ENCODE measurements at regions not wholly inside any gene's neighbourhood (a gene's known extent, or its start where the extent isn't known, plus 50 kb on each side); places are given as distances from the start of the nearest gene placed in this dataset.

DNA sequence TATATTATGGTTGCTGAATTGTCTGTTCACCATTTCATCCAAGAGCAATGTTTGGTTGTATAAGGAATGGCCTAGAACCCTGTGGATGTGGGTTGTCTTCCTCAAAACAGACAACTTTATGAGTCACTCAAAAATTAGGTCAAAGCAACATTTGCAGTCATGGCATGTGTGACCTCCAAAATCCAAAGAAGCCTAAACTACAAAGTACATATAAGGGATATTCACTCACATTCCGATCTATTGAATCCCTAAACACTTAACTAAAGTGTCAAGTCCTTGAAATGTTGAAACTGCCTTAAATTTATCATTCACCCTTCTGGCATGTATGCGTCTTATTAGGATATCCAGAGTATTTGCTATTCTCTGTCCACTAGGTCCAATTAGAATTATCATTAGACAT is 491.5 kb downstream of the NUF2 start:
- DNase-seq (ENCODE audit: low spot score), result no peak

DNA sequence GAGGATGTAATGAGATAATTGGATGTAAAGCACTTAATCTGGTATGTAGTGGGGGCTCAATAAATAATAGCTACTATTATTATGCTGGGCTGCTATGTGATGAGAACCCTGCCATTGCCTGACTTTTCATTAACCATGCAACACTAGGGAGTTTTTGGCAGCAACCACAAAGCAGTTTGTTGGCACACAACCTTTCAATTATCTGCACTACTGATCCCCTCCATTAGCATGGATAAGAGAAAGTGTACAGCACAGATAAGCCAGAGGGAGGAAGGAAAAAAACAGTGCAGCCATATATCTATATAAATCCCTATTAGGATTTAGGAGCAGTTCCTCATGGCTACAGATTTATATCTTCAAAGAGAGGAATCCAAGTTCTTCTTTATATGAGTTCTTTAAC is 498.5 kb downstream of the NUF2 start:
- DNase-seq (ENCODE audit: low spot score), result no peak

DNA sequence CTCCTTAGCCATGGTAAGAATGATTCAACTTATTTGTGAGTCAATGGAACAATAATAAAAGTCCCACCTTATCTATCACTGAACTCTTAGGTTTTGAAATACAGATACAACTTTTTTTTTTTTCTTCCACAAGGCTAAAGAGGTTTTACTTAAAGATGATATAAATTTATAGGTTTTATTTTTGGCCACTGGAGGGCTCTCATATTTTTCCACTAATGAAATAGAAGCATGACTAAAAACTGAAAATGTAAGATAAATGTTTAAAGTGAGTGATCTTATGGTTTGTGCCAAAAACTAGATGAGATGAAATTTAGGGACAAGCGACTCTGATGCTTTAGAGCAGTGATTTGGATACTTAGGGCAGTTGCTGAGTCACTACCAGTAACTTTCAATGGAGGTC is 499.0 kb downstream of the NUF2 start:
- DNase-seq (ENCODE audit: low spot score), result no peak

DNA sequence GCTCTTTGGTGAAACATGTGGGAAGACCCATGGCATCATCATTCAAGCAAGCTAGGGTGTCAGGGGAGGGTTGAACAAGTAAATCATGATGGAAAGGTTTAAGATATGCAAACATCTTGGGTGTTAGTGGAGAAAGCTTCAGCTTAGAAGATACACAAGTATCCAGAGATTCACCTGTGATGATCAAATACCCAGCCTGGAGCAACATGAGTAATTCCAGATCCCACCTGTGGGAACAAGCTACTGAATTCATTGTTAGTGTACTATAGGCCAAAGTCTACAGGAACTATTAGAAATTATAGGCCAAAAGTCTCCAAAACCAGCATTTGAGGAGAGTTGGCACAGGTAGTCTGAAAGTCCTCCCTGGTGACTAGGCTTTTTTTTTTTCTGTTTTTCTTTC is 499.9 kb downstream of the NUF2 start:
- no peak for DNase-seq (ENCODE audit: low spot score)

DNA sequence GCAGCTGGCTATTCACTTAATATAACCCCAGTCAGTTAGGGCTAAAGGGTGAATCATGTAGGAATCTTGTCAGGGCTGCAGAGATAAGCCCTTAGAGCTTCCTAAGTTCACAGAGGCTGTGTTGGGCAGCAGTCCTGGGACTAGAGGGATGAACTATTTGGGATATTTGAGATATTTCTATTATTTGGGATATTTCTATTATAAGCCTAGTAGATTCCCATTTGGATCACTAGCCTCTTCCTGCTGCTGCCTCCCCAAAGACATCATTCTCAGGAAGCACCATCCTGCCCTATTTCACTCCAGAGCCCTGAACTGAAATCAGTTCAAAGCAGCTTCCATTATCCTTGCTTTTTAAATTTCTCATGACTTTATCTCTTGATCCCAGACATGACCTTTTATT is 501.3 kb downstream of the NUF2 start:
- DNase-seq (ENCODE audit: low spot score), result no peak

DNA sequence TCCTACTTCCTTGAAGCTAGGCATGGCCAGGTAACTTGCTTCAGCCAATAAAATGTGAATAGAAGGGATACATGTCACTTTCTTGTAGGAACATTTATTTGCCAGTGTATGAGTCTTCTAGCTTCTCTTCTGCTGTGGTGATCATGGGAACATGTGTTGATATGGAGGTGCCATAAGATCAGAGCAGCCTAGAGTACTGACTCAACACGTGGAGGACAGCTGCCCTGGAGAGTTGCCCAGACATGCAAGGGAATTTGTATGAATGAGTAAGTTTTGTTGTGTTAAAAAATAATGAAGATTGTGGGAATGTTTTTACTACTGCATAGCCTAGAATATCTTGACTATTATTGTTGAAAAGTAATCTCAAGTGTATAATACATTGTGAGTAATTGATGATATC is 502.3 kb downstream of the NUF2 start:
- DNase-seq (ENCODE audit: low spot score), result no peak

DNA sequence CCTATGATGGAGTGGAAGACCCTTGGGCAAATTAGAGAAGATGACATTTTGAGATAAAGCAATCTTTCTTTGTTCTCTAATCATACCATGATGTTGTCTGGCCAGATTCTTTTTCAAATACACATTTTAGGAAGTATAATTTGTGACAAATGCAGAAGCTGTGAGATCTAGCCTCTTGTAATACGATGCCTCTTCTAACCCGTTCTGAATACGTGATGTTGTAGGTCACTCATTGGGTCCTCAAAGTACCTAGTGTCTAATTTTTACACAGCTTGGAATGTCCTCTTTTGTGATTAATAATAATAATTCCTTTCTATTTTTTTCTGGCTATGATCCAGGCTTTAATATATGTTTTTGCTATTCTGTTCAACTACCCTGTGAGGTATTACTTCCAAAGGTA is 502.7 kb downstream of the NUF2 start:
- no peak for DNase-seq (ENCODE audit: low spot score)

DNA sequence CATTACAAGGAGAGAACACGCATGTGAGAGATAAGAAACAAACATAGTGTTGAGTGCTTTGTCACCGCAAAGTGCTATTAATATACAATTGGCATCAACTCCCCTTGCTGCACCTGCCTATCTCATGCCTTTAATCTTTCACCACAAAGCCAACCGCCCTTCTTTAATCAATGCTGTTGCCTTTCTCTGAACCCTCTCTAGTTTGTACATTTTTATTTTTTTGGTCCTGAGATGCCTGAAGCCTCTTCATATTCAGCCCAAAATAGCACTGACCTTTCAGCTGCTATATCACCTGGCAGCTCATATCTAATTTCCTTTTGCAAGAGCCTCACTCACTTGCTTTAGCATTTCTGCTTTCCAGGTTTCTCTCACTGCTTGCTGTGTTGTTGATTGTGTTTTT is 504.7 kb downstream of the NUF2 start:
- no peak for DNase-seq (ENCODE audit: low spot score)

DNA sequence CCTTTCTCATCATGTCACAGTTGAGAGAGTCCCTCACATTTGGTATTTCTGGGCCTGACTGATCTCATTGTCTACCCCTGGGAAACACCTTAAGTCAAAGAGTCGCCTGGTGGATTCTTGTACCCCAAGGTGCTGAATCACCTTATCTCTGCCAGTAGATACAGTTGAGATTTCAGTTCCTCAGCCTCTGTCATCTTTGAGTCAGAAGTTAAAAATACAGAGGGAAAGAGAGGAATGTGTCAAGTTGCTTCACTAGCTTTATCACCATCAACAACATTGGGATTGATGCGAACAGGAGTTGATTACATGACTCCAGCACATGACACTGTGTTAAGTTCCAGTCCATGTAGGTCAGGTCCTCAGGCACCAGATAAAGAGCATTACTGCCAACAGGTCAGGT is 513.0 kb downstream of the NUF2 start:
- no peak for DNase-seq (ENCODE audit: low spot score)

DNA sequence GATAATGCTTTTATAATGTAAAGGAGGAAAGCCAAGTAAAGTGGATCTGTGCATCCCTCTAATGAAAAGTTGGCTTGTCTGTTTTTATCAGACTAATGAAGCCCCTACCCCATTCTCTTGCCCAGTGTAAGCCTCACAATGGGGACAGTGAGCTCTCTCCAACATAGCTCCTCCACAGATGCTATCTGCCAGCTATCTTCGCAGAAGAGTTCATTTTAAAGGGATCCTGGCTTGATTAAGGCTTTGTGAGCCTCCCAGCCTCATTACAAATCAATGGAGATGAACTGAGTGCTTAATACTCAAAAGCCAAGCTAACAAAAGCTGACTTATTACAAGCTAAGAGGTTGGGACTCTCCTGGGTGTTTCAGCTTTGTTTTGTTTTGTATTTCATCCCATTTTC is 514.7 kb downstream of the NUF2 start:
- DNase-seq (ENCODE audit: low spot score), result no peak

DNA sequence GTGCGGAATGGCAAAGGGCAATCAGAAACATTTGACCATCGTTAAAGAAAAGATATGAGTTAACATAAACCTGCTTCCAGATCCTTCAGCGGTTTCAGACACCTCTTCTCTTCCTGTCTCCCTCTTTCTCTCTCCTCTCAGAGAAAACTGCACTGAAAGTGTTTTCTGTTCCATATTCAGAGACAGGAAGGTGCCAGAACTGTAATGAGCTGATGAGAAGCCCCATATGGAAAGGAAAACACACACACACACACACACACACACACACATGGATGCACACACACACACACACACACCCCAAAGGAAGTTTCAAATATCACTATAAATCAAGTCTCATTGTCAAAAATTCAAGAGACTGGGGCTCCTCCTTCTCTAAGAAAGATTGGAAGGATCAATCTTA is 515.5 kb downstream of the NUF2 start:
- DNase-seq (ENCODE audit: low spot score), result no peak

DNA sequence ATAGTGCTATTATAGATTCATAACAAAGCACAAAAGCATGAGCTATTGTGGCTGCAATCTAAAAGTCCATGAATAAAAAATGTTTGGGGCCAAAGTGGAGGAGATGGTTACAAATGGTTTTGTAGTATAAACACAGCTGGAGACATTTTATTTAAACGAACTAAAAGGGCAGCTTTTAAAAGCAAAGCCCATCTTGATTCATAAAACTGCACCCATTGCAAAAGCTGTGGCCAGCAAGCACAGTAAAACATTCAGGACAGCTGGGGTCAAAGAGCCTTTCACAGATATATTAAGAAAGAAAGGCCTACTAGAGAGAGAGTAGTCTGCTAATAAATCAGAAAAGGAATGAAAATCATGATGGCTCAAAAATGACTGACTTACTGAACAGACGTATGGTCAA is 520.8 kb downstream of the NUF2 start:
- no peak for DNase-seq (ENCODE audit: low spot score)

DNA sequence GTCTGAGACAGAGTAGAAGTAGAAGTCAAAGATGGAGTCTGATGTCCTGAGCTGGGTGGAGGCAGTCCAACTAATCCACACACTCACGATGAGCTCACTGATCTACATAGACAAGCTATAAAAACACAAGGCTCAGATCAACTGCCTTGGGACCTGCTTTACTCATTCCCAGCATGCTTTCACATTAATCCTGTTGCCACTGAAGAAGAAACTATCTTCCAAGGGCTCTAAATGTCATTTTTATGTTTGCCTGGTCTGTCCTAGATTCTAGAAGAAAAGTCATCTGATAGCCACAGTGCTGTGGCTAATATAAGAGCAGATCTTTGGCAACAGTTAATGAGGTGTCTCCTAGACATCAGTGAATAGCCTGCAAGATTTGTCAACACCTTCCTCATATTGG is 522.7 kb downstream of the NUF2 start:
- DNase-seq (ENCODE audit: low spot score), result no peak

DNA sequence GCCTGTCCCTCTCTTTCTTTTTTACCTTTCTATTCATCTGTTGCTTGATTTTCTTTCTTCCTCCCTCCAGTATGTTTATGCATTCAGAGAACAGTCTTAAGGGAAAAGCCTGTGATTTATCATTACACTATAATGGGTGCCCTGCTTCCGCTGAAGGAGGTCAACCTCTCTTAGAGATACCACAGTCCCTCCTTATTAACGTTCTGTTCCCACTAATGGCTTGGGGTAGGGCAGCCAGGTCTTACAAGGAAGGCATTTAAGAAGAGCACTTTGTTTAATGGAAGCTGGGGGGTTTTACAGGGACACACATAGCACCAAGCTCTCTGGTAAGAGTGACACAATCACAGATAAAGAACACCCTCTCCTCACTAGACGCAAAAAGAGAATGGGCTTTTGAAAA is 523.5 kb downstream of the NUF2 start:
- DNase-seq (ENCODE audit: low spot score), result no peak

DNA sequence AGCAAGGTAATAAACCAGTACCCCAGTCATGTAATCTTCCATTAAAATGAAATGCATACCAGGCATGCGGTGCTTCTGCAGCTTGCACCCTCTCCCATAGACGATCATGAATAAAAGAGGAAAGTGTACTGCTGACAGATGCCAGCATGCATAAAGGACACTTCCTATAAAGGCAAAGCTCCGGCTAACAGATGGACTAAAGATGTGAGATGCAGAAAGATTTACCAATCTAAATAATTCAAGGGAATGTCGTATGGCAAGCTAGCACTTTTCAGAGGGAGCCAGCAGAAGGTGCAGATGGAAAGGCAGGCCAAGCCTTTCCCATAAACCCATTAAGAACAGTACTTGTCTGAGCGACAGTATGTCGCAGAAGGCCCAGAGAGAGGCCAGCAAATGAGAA is 542.0 kb downstream of the NUF2 start:
- DNase-seq (ENCODE audit: low spot score), result no peak

DNA sequence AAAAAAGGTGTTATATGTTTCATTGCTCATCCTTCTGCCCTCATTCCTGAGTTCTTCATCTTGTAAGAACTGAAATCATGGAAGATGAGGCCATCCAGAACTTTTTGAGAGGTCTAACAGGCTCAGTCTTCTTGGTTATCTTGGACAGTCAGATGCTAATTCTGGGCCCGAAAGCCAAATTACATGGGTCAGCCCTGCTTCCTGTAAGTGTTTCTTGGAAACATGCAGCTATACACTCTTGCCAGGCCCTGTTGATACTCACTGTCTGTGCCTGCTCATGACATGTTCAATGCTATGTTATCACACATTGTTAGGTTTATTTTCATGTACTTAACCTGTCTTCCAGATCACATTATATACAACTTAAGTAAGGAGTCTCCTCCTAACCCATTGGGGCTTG is 542.5 kb downstream of the NUF2 start:
- DNase-seq (ENCODE audit: low spot score), result no peak

DNA sequence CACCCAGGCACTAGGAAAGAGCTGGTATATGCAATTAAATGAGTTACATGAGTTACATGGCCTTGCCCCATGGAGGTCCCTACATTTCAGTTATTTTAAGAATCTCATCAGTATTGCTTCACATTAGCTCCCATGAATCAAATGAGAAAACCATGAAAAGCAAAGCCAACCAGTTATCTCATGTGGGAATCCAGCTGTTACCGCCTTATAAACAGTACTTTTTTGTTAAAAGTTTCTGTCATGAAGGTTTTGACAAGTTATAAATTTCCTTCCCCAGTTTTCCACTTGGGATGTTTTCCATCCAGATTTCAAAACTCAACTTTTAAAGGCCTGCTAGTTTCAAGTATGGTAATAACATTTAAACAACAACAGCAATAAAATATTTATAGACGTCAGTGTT is 544.8 kb downstream of the NUF2 start:
- DNase-seq (ENCODE audit: low spot score), result no peak

DNA sequence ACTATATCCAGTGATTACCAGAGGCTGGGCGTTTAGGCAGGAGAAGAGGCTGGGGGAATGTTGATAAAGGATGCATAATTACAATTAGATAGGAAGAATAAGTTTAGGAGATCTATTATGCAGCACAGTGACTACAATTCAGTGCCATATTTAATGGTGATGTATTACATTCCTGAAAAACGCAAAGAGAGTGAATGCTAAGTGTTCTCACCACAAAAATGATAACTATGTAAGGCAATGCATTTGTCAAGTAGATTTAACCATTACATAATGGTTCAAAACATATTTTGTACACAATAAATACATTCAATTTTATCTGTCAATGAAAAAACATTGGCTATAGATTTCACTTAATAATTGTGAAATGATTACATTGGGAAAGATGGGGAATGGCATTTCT is 548.9 kb downstream of the NUF2 start:
- no peak for DNase-seq (ENCODE audit: low spot score)

DNA sequence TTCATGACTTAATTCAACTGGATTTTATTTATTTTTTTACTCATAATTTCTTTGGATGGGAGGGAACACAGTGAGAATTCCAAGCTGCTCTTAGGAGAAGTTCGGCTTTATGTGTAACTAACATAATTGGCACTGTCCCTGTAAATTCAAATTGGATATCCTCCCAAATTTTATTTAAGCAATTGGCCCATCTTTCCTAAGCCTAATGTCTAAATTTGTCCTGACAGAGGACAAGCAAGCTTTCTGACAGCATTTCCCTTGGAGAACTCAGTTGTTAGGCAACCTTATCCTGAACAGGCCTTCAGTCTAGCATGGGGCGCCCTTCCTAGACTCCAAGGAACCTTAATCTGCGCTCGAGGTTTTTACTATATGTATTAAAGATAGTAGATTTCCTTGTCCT is 550.3 kb downstream of the NUF2 start:
- DNase-seq (ENCODE audit: low spot score), result no peak

DNA sequence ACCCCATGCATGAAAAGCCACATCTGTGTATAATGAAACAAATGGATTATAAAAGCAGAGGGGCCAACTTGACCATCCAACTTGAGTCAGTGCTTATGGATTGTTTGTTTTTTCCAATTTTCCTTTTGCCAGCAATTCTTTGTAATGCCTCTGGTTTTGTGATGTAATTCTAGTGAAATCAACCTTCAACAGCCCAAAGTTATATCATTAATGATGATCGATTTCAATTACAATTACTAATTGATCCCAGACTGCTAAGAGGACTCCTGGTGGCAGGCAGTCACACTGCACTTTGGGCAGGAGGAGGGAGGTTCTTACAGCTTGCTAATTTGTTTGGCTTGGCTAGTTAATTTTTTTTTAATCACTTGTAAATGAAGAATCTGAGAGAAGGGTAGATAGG is 552.3 kb downstream of the NUF2 start:
- DNase-seq (ENCODE audit: low spot score), result no peak

DNA sequence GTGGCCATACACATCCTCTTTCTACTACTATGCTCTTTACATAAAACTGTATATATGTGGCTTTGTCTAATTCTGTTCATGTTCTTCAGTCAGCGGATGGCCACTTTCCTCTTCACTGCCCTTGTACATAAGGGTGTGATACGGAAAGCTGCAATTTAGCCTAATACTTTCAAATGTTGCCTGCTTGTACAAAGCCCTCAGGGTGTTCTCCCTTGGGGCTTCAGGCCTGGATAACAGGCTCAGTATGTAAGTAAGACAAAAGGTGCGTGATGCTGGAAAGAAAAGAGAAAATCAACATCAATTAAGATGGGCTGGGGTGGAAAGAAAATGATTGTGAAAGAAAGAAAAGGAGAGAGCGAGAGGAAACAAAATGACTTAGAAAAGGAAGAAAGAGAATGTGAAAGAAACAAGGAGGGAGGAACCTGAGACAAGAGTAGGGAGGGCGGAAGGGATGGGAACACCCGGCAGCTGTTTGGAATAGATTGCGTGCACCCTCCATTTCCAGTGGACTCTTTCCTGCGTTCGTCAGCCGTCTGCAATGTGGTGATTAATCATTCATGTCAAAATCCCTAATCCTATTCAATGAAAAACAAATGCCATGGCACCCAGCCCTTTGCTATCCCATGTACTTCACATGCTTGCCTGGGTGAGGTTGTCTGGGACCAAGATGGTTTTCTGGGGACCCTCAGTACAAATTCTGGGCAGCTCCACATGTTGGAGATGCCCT is 553.6 kb downstream of the NUF2 start:
- DNase-seq (ENCODE audit: low spot score), result no peak

DNA sequence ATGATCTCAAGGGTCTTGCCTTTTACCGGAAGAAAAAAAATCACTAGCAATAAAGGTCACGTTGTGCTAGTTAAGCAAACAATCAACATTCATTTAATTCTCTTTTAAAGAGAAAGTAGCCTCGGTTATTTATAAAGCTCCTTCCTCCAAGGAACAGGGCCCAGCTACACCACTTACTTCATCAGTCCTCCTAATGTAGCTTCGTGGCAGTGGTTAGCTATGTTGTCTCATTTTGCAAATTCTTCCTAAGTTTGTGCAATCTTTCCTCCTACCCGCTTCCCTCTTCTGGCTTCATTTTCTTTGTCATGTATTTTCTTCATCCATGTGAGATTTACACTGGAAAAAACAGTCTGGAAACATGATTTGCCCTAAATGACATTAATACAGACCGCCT is 554.2 kb downstream of the NUF2 start:
- no peak for DNase-seq (ENCODE audit: low spot score)

DNA sequence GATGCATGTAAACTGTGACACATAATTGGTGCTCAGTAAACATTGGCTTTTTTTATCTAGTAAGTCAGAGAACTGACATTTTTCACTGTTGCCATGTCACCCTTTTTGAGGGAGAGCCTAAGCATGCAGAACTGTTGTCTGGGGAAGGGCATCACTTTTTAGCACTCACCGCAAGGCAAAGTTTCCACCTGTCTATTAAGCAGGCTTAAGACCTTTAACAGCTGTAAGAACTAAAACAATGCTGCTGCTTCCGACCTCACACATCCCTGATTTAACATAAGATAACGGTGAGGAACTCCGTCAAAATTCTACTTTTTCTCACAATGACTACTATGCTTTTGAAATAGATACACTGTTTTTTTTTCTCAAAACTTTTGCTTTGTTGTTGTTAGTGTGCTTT is 554.8 kb downstream of the NUF2 start:
- no peak for DNase-seq (ENCODE audit: low spot score)

DNA sequence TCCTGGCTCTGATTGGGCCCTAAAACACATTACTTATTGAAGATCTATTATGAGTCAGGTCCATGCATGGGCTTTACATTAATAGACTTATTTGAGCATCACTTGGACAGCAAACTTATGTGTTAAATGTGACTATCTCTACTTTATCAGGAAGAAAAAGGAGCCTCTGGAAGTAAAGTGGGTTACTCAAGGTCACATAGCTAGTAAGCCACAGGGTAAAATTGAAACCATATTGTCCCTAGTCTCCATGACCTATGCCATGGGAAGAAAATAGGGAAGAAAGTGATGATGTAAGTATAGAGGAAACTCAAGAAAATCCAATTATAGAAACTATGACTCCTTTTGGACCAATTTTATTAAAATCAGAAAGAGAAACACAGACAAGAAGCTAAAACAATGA is 555.3 kb downstream of the NUF2 start:
- no peak for DNase-seq (ENCODE audit: low spot score)

DNA sequence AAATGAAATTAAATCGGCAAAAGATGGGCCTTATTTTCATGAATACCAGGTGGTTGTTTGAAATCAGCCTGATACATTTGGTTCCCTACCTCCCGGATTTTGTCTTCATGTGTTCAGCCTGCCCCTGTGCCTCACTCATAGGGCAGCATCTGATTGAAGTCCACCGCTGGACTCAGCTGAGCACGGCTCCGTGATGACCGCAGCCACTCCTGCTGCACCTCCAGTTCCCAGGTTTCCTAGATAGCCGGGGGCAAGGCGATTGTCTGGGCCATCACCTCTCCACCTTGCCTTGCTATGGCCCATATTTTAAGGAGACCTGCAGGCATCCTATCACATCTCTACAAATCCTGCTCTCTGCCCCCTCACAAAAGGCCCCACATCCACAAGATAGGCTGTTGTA is 563.8 kb downstream of the NUF2 start:
- DNase-seq (ENCODE audit: low spot score), result no peak

All from globus pallidus (tissue), 1 donor.